T-helper 9 cell (primary cell): ENCODE measurements at regions not wholly inside any gene's neighbourhood (a gene's known extent, or its start where the extent isn't known, plus 50 kb on each side); places are given as distances from the start of the nearest gene placed in this dataset.
"Not testable (repeated sequence)": the region's sequence is repeated elsewhere in the genome, so short reads cannot be mapped to it uniquely, and the experiment has no call there.

Experiments used
- DNase-seq: peaks from one replicate; pipeline ENCODE4 v3.0.0-alpha.2; 2020

- DNase-seq, result no peak
Observed at GRCh38 chr3:187795207-187795960, 50.1 kb upstream of the BCL6 start.

DNA sequence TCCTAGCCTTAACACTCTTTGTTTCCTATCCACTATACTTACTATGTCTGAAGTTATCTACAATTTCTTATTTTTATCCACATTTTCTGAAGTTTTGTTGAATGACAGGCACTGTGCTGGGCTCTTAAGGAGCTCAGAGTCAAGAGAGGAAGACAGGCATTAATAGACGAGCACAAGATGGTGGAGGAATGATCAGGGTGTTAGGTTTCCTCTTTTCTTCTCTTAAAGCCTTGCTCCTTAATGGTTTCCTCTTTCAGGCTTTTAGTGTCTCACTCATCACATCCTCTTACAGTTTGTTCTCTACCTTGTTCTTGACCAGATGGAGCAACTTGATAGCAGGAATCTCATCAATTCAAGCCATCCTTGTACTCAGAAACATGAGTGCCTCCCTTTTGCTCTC, 52.9 kb upstream of the BCL6 start:
- no peak for DNase-seq

DNA sequence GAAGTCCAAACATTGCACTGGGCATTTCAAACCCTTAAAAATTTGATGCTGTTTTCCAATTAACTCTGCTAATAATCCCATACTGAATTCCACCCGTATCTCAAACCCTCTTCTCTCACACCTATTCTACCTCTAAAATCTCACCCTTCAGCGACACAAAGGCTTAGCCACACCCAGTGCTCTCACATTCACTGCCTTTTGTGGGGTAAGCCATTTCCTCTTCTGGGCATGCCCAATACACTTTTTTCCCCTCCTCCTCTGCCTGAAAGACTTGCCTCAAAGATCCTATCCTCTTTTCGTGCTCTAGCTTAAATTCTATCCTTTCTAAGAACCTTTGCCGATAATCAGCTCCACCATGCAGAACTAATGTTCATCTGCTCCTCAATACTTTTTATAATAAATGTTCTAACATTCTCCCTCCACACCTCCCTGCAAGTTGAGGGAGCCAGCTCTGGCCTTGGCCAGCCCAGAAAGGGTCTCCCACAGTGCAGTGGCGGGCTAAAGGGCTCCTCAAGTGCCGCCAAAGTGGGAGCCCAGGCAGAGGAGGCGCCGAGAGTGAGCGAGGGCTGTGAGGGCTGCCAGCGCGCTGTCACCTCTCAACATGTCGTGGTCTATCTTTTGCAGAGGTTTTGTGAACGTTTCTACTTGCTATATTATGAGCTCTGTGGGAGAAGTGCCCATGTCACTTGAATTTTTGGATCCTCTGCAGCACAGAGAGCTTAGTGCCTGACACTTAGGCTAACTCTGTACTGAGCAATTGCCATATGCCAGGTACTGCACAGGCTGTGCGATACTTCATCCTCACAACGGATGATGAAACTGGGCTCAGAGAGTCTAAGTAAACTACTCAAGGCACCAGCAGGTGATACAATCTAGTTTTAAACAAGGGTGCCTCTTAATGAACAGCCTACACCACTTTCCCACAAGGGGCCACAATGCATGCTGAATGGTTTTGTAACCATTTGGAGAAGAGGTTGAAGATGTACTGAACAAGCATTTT, 53.6 kb upstream of the BCL6 start:
- DNase-seq, result no peak

- no peak for DNase-seq
Observed at GRCh38 chr3:187799942-187800641, 54.8 kb upstream of the BCL6 start.

GRCh38 chr3:187801152-187801551, 55.9 kb upstream of the BCL6 start:
- DNase-seq, result no peak

- no peak for DNase-seq
Observed at GRCh38 chr3:187802203-187802927, 57.1 kb upstream of the BCL6 start.

DNA sequence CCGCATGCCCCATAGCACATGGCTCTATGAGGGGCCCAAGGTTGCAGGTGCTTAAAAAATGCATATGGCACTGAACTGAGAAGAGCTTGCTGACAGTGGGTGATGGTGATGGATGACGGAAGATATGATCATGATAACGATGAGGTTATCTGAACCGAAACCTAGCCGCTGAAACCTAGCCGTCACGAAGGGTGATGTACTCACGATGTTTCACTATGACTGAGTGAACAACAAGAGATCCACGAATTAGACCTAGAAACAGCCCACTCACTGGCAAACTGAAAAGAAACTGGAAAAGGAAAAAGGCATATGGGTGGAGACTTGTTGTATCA, 57.6 kb upstream of the BCL6 start:
- peak; percentile 3 for DNase-seq

DNA sequence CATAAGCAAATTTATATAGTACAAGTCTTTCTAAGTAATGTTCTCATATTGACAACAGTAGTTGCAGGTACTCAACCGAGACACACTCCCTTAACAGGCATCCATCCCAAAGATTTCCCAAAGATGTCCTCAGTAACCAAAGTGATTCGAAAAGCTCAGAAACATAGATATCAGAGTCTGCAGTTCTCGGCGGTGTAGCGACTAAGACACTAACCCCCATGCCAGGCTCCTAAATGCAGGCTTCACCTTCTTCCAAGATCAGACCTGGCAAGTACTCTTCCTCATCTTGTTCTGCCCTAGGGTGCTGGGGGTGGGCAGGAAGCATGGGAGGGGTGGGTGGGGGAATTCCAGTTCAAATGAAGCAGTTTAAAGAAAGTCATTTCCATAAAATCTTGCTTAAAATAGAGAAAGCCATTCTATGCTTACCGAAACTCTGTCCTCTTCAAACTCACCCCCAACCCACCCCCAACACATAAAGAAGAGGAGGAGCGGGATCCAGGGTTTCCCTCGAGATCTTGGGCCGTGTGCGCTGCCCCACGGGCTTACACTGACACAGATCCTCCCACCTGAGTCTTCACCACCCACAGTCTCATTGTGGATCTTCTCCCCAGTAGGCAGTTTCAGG, 59.0 kb upstream of the BCL6 start:
- no peak for DNase-seq

- no peak for DNase-seq
Observed at GRCh38 chr3:187804745-187805121, 59.5 kb upstream of the BCL6 start.

- no peak for DNase-seq
Observed at GRCh38 chr3:187805774-187806173, 60.5 kb upstream of the BCL6 start.

GRCh38 chr3:187807086-187807862, 62.0 kb upstream of the BCL6 start:
- DNase-seq, result no peak

DNA sequence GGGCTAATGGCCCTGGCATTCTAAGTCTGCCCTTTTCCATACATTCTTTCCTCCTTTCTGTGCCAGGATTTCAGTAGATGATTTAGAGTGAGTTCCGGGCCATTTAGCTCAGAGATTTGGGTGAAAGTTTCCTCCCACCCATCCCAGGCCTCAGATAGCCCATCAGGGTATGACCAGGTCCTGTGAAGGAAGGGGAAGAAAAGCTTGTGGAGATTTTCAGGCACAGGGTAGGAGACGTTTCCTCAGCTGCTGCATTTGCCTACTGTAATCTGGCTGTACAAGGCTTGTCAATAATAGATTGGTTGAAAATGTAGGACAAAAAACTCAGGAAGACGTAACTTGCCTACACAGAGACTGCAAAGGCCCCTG, 63.2 kb upstream of the BCL6 start:
- no peak for DNase-seq

- no peak for DNase-seq
Observed at GRCh38 chr3:187809612-187809991, 64.3 kb upstream of the BCL6 start.

DNA sequence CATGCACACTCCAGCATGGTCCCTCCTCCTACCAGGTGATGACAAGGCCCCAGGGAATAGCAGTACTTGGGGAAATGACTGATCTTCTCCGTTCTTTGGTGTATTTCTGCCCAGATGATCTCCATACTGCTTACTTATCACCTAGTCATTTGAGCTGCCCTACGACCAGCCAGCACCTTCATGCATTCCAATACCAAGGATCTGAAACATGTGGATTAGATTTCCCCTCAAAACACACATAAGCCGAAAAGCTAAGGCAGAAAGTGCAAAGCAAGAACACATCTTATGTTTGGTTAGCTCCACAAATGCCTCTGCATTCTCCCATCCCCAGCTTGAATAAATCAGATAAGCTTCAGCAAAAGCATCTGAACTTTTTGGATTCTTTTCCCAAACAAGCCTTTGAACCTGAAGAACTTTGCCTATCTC, 64.8 kb upstream of the BCL6 start:
- DNase-seq, result no peak

DNA sequence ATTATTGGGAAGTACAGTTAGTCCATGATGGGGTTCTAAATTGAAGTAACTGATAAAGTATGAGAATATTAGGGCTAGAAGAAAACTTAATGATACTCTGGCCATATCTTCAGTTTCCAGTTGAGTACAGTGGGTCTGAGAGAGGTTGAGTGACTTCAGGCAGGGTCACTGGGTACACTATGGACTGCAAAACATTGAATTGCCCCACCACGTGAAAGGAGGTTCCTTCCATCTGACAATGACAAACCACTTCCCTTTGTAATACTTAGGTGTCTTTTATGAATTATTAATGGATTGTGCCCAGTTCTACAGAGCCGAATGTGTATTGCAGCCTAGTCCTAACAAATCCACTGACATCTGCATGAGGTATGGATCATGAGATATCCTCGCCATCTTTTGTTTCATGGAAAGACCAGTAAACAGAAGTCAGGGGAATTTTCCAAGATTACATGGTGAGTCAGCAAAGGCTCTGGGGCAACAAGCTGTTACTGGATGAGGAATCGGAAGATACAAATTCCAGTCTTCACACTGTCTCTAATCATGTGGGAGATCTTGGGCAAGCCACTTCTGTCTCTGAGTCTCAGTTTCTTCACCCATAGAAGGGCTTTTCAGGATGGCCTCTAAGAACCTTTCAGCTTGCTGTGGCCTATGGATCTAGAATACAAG, 66.5 kb upstream of the BCL6 start:
- DNase-seq, result no peak

DNA sequence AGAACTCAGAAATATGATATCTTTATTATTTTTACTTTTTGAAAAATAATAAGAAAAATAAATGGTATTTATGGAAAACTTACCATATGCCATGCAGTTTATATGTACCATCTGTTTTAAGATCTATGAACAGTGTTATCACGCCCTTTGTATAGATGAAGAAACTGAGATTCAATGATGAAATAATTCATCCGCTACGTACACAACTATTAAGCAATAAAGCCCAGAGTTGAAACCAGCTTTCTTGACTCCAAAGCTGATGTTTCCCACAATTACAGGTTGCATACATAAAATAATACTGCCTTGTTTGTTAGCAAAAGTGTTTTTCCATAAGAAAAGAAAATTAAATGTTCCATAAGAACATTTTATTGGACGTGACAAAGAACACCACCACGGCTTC, 67.2 kb upstream of the BCL6 start:
- no peak for DNase-seq

DNA sequence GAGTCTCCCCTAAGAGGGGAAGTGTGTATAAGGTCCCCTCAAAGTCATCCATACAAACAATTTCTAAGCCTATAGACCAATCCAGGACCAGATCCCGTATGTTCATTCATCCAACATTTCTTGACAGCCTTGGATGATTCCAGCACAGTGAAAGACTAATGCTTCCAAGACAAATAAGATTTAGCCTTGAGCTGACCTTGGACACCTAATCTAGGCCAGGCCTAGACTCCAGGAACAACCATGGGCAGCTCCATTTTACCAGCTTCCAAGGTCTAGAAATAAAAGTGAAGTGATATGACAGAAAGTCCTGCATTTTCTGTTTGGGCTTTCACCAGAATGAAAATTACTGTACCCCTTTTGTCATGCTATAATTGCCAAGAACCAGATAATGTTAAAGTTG, 67.9 kb upstream of the BCL6 start:
- DNase-seq, result no peak

DNA sequence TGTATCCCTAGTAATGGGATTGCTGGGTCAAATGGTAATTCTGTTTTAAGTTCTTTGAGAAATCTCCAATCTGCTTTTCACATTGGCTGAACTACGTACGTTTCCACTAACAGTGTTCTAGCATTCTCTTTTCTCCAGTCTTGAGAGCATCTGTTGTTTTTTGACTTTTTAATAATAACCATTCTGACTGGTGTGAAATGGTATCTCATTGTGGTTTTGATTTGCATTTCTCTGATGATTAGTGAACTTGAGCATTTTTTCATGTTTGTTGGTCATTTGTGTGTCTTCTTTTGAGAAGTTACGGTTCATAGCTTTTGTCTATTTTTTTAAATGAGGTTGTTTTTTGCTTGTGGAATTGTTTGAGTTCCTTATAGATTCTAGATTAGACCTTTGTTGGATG, 72.5 kb upstream of the BCL6 start:
- not testable (repeated sequence) for DNase-seq

DNA sequence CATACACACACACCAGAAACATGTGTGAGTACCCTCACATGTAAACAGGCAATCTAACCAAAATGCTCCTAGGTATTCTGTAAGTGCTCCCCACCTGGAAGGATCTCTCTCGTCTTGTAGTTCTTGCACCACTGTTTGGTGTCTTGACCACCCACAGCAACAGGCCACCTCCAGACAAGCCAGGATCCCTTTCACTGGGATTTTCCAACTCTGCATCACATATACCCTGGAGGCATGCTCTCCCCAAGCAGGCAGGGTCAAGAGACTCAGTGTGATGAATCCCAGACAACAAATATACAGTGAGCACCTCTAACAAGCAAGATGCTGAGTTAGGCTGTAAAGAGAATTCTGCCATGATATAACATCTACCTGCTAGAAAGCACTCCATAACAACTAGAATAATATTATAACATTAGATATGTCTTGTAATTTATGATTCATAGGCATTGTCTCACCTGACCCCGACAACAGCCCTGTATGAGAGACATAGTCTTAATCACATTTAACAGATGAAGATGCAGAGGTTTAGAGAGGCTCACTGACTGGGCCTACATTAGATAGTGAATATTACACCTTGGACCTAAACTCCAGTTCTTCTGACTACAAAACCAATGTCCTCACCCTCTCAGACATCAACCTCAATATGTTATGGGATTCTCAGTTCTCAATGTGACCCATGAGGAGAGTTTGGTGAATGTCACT, 76.5 kb upstream of the BCL6 start:
- no peak for DNase-seq

GRCh38 chr3:187822402-187822801, 77.1 kb upstream of the BCL6 start:
- DNase-seq, result no peak
